GM23338 (cell line): ENCODE measurements at regions not wholly inside any gene's neighbourhood (a gene's known extent, or its start where the extent isn't known, plus 50 kb on each side); places are given as distances from the start of the nearest gene placed in this dataset.

Source experiments
- ATAC-seq: fragments of 200-7000 bp; cut with Tn5 transposase; 3 replicates; pipeline ENCODE4 v1.9.1; 2020
- DNase-seq: peaks from one replicate; pipeline ENCODE4 v3.0.0-alpha.2; 2015; ENCODE audit warnings: low spot score
- H2AFZ ChIP-seq: fragments of 200-600 bp; sonication (generic); 2 replicates; pipeline ENCODE4 v1.8.0; 2016; ENCODE audit warnings: antibody characterized with exemption, mild to moderate bottlenecking, moderate library complexity
- H3F3A ChIP-seq: fragments of 200-600 bp; sonication (generic); replicated peaks from 2 replicates; pipeline ENCODE4 v1.8.0; 2017; ENCODE audit warnings: antibody characterized with exemption, mixed run types, low read depth
- H3K27ac ChIP-seq: fragments of 200-600 bp; sonication (generic); 2 replicates; pipeline ENCODE4 v1.6.1; 2016; ENCODE audit warnings: low read depth
- H3K27me3 ChIP-seq: fragments of 200-600 bp; sonication (generic); 2 replicates; pipeline ENCODE4 v1.8.0; 2016; ENCODE audit warnings: mild to moderate bottlenecking, mixed run types, moderate library complexity; ENCODE audit not compliant: insufficient read depth
- H3K36me3 ChIP-seq: fragments of 200-600 bp; sonication (generic); 2 replicates; pipeline ENCODE4 v1.8.0; 2016; ENCODE audit warnings: mild to moderate bottlenecking; ENCODE audit not compliant: insufficient read depth
- H3K4me1 ChIP-seq: fragments of 200-600 bp; sonication (generic); 2 replicates; pipeline ENCODE4 v1.8.0; 2016; ENCODE audit warnings: mild to moderate bottlenecking, moderate library complexity; ENCODE audit not compliant: insufficient read depth
- H3K4me2 ChIP-seq: fragments of 200-600 bp; sonication (generic); 2 replicates; pipeline ENCODE4 v1.7.1; 2017; ENCODE audit warnings: mixed run types
- H3K4me3 ChIP-seq: fragments of 200-600 bp; sonication (generic); 2 replicates; pipeline ENCODE4 v1.6.1; 2016; ENCODE audit warnings: mixed run types
- H3K79me2 ChIP-seq: fragments of 200-600 bp; sonication (generic); replicated peaks from 2 replicates; pipeline ENCODE4 v1.8.0; 2017; ENCODE audit warnings: mild to moderate bottlenecking; ENCODE audit not compliant: insufficient read depth
- H3K9me2 ChIP-seq: fragments of 200-600 bp; sonication (generic); 2 replicates; pipeline ENCODE4 v1.8.0; 2017; ENCODE audit not compliant: insufficient read depth
- H4K20me1 ChIP-seq: fragments of 200-600 bp; sonication (generic); replicated peaks from 2 replicates; pipeline ENCODE4 v1.8.0; 2017; ENCODE audit warnings: mild to moderate bottlenecking; ENCODE audit not compliant: insufficient read depth
- H3K27ac Mint-ChIP-seq: 2 replicates; pipeline ENCODE4 v1.8.0; 2020; ENCODE audit warnings: inconsistent platforms, mild to moderate bottlenecking, moderate library complexity, mixed read lengths
- H3K27me3 Mint-ChIP-seq: 3 replicates; pipeline ENCODE4 v1.8.0; 2022; ENCODE audit warnings: low read depth, mild to moderate bottlenecking, moderate library complexity, mixed read lengths, inconsistent platforms; ENCODE audit not compliant: insufficient read depth, poor library complexity
- H3K36me3 Mint-ChIP-seq: 3 replicates; pipeline ENCODE4 v1.8.0; 2021; ENCODE audit warnings: low read depth, mild to moderate bottlenecking, inconsistent platforms, moderate library complexity, mixed read lengths
- H3K4me1 Mint-ChIP-seq: 3 replicates; pipeline ENCODE4 v1.8.0; 2020; ENCODE audit warnings: mild to moderate bottlenecking, inconsistent platforms, mixed read lengths
- H3K4me3 Mint-ChIP-seq: 3 replicates; pipeline ENCODE4 v1.8.0; 2021; ENCODE audit warnings: moderate library complexity, mild to moderate bottlenecking, inconsistent platforms, mixed read lengths
- H3K9me3 Mint-ChIP-seq: 3 replicates; pipeline ENCODE4 v1.8.0; 2020; ENCODE audit warnings: moderate library complexity, mild to moderate bottlenecking, inconsistent platforms, mixed read lengths
- EZH2 ChIP-seq: fragments of 200-600 bp; sonication (generic); IDR thresholded peaks from one replicate; pipeline ENCODE4 v1.8.0; 2017; ENCODE audit warnings: antibody characterized with exemption, mild to moderate bottlenecking, low read depth; ENCODE audit not compliant: unreplicated experiment
- EZH2phosphoT487 ChIP-seq: fragments of 200-600 bp; sonication (generic); IDR thresholded peaks from one replicate; pipeline ENCODE4 v1.8.1; 2018; ENCODE audit warnings: antibody characterized with exemption; ENCODE audit not compliant: unreplicated experiment
- JUNB ChIP-seq: IDR thresholded peaks from one replicate; pipeline ENCODE4 v1.6.1; 2016; ENCODE audit warnings: antibody characterized with exemption; ENCODE audit not compliant: unreplicated experiment
- STAT1 ChIP-seq: IDR thresholded peaks from one replicate; pipeline ENCODE4 v1.6.1; 2016; ENCODE audit warnings: antibody characterized with exemption; ENCODE audit not compliant: unreplicated experiment
- TF ChIP-seq, protein P1 (sequence below): fragments of 250-450 bp; sonication (Bioruptor Pico); IDR thresholded peaks from 2 replicates; pipeline ENCODE4 v1.5.0; 2020; ENCODE audit warnings: mild to moderate bottlenecking, moderate library complexity
- TF ChIP-seq, protein P2 (sequence below), 2 experiments: fragments of 200-600 bp in 1 of 2; sonication (generic) in 1 of 2; conservative IDR thresholded peaks; 2 replicates each; pipeline versions ENCODE4 v1.5.1 to v1.6.1; 2016 to 2017; ENCODE audit warnings: antibody characterized with exemption in 2 of 2, low read depth in 2 of 2, mild to moderate bottlenecking in 2 of 2, moderate library complexity in 1 of 2

DNA sequence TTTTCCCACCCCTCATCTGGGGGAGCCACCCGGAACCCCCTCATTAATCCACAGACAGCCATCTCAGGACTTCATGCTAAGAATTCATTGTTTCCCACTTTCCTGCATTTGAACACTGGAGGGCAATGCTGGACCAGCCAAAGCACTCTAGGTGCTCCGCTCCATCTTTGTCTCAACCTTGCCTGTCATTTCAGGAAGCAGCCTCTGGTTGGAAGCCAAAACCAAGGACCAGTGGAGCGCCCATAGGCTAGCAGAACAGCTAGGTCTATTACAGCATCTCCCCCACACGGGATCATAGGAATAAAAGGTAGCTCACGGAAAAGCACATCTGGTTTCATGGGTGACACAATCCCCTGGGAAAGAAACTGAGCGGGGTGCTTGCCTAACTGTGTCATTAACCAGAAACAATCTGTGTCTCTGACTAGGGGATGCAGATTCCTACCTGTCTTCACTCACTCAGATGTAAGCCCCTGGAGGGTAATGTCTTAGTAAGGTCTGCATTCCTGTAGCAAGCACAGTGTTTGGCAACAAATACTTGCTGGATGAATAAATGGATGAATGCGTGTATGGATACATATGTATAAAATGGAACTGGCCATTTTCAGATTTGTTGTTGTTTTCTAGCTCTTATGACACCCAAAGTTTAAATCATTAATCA is 197.0 kb downstream of the DAD1 start:
- TF ChIP-seq, protein P1, sequence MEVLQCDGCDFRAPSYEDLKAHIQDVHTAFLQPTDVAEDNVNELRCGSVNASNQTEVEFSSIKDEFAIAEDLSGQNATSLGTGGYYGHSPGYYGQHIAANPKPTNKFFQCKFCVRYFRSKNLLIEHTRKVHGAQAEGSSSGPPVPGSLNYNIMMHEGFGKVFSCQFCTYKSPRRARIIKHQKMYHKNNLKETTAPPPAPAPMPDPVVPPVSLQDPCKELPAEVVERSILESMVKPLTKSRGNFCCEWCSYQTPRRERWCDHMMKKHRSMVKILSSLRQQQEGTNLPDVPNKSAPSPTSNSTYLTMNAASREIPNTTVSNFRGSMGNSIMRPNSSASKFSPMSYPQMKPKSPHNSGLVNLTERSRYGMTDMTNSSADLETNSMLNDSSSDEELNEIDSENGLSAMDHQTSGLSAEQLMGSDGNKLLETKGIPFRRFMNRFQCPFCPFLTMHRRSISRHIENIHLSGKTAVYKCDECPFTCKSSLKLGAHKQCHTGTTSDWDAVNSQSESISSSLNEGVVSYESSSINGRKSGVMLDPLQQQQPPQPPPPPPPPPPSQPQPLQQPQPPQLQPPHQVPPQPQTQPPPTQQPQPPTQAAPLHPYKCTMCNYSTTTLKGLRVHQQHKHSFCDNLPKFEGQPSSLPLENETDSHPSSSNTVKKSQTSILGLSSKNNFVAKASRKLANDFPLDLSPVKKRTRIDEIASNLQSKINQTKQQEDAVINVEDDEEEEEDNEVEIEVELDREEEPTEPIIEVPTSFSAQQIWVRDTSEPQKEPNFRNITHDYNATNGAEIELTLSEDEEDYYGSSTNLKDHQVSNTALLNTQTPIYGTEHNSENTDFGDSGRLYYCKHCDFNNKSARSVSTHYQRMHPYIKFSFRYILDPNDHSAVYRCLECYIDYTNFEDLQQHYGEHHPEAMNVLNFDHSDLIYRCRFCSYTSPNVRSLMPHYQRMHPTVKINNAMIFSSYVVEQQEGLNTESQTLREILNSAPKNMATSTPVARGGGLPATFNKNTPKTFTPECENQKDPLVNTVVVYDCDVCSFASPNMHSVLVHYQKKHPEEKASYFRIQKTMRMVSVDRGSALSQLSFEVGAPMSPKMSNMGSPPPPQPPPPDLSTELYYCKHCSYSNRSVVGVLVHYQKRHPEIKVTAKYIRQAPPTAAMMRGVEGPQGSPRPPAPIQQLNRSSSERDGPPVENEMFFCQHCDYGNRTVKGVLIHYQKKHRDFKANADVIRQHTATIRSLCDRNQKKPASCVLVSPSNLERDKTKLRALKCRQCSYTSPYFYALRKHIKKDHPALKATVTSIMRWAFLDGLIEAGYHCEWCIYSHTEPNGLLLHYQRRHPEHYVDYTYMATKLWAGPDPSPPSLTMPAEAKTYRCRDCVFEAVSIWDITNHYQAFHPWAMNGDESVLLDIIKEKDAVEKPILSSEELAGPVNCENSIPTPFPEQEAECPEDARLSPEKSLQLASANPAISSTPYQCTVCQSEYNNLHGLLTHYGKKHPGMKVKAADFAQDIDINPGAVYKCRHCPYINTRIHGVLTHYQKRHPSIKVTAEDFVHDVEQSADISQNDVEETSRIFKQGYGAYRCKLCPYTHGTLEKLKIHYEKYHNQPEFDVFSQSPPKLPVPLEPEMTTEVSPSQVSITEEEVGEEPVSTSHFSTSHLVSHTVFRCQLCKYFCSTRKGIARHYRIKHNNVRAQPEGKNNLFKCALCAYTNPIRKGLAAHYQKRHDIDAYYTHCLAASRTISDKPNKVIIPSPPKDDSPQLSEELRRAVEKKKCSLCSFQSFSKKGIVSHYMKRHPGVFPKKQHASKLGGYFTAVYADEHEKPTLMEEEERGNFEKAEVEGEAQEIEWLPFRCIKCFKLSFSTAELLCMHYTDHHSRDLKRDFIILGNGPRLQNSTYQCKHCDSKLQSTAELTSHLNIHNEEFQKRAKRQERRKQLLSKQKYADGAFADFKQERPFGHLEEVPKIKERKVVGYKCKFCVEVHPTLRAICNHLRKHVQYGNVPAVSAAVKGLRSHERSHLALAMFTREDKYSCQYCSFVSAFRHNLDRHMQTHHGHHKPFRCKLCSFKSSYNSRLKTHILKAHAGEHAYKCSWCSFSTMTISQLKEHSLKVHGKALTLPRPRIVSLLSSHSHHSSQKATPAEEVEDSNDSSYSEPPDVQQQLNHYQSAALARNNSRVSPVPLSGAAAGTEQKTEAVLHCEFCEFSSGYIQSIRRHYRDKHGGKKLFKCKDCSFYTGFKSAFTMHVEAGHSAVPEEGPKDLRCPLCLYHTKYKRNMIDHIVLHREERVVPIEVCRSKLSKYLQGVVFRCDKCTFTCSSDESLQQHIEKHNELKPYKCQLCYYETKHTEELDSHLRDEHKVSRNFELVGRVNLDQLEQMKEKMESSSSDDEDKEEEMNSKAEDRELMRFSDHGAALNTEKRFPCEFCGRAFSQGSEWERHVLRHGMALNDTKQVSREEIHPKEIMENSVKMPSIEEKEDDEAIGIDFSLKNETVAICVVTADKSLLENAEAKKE: peak; percentile 48; the same call in 1 of the 2 replicates
- TF ChIP-seq, protein P2, sequence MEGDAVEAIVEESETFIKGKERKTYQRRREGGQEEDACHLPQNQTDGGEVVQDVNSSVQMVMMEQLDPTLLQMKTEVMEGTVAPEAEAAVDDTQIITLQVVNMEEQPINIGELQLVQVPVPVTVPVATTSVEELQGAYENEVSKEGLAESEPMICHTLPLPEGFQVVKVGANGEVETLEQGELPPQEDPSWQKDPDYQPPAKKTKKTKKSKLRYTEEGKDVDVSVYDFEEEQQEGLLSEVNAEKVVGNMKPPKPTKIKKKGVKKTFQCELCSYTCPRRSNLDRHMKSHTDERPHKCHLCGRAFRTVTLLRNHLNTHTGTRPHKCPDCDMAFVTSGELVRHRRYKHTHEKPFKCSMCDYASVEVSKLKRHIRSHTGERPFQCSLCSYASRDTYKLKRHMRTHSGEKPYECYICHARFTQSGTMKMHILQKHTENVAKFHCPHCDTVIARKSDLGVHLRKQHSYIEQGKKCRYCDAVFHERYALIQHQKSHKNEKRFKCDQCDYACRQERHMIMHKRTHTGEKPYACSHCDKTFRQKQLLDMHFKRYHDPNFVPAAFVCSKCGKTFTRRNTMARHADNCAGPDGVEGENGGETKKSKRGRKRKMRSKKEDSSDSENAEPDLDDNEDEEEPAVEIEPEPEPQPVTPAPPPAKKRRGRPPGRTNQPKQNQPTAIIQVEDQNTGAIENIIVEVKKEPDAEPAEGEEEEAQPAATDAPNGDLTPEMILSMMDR (conservative IDR thresholded peaks at IDR 0.05; ENCODE audit: low read depth in 2 of 2): peak; percentile 78 to 84
- no peak for TF ChIP-seq STAT1
- TF ChIP-seq JUNB: no peak
- TF ChIP-seq EZH2phosphoT487: no peak
- no peak for TF ChIP-seq EZH2
- no peak overlapping the region for H3K4me2 ChIP-seq
- Mint-ChIP-seq H3K4me3 (no peak overlapping the region), H3K36me3 (no peaks in the 10 kb centered on the region), H3K27ac (no peak overlapping the region), H3K4me1 (no peaks in the 10 kb centered on the region; the same call in 2 of the 3 replicates), H3K9me3 (no peaks in the 10 kb centered on the region), H3K27me3 (peaks cover 2% of the 10 kb centered on the region)
- no peak overlapping the region for H3K4me3 ChIP-seq
- peak overlapping the region; percentile 14 for H2AFZ ChIP-seq
- no peaks in the 10 kb centered on the region for H3K79me2 ChIP-seq
- H3K36me3 ChIP-seq: no peaks in the 10 kb centered on the region
- DNase-seq (peak; percentile 84), ATAC-seq (peak; percentile 93)
- no peaks in the 10 kb centered on the region for H4K20me1 ChIP-seq
- no peaks in the 10 kb centered on the region for H3K9me2 ChIP-seq
- H3K27me3 ChIP-seq: no peaks in the 10 kb centered on the region
- H3K27ac ChIP-seq: no peak overlapping the region
- no peaks in the 10 kb centered on the region for H3F3A ChIP-seq
- no peaks in the 10 kb centered on the region for H3K4me1 ChIP-seq
